LNCaP clone FGC (cell line): ENCODE measurements at regions not wholly inside any gene's neighbourhood (a gene's known extent, or its start where the extent isn't known, plus 50 kb on each side); places are given as distances from the start of the nearest gene placed in this dataset.

Experiments
- DNase-seq: peaks from one replicate; pipeline ENCODE4 v3.0.0-alpha.2; 2011; ENCODE audit warnings: low read depth
- H3K4me3 ChIP-seq: 2 replicates; pipeline ENCODE4 v1.5.1; 2011; ENCODE audit warnings: mild to moderate bottlenecking, low read depth, low read length, control low read depth
- CTCF ChIP-seq: IDR thresholded peaks from 2 replicates; pipeline ENCODE4 v1.5.1; 2012; ENCODE audit warnings: mild to moderate bottlenecking; ENCODE audit not compliant: control insufficient read depth, insufficient read depth; ENCODE audit errors: extremely low read depth

GRCh38 chr9:129313331-129313955 is 135.4 kb upstream of the IER5L start:
- H3K4me3 ChIP-seq = no peak overlapping the region
- TF ChIP-seq CTCF = no peak
- no peak for DNase-seq

- no peak for DNase-seq
- TF ChIP-seq CTCF = no peak
- no peak overlapping the region for H3K4me3 ChIP-seq
Observed at GRCh38 chr9:129312251-129313122, 134.4 kb upstream of the IER5L start.

- TF ChIP-seq CTCF = no peak
- no peak overlapping the region for H3K4me3 ChIP-seq
- DNase-seq = no peak
Observed at GRCh38 chr9:129311643-129312042, 133.6 kb upstream of the IER5L start.

GRCh38 chr9:129310666-129311350 is 132.7 kb upstream of the IER5L start:
- DNase-seq = no peak
- no peak for TF ChIP-seq CTCF
- no peak overlapping the region for H3K4me3 ChIP-seq

GRCh38 chr9:129309906-129310305 is 131.8 kb upstream of the IER5L start:
- no peak for TF ChIP-seq CTCF
- H3K4me3 ChIP-seq = no peak overlapping the region
- DNase-seq = no peak

GRCh38 chr9:129309041-129309430 is 131.0 kb upstream of the IER5L start:
- no peak for DNase-seq
- no peak for TF ChIP-seq CTCF
- H3K4me3 ChIP-seq = no peak overlapping the region
